ENCODE measurements at regions not wholly inside any gene's neighbourhood (a gene's known extent, or its start where the extent isn't known, plus 50 kb on each side); places are given as distances from the start of the nearest gene placed in this dataset.

GRCh38 chr17:65459677-65460347 is 101.6 kb downstream of the AXIN2 start:
- no peak for TF ChIP-seq CTCF (IDR thresholded peaks at IDR 0.05)
- TF ChIP-seq POLR2A (IDR thresholded peaks at IDR 0.05) = no peak
